Kasumi-1 (cell line): ENCODE measurements at regions not wholly inside any gene's neighbourhood (a gene's known extent, or its start where the extent isn't known, plus 50 kb on each side); places are given as distances from the start of the nearest gene placed in this dataset.
"Not testable (repeated sequence)": the region's sequence is repeated elsewhere in the genome, so short reads cannot be mapped to it uniquely, and the experiment has no call there.

Source experiments
- DNase-seq, 2 experiments: peaks; one replicate each; lab custom pipeline; 2025; lab: John Stamatoyannopoulos, UW

DNA sequence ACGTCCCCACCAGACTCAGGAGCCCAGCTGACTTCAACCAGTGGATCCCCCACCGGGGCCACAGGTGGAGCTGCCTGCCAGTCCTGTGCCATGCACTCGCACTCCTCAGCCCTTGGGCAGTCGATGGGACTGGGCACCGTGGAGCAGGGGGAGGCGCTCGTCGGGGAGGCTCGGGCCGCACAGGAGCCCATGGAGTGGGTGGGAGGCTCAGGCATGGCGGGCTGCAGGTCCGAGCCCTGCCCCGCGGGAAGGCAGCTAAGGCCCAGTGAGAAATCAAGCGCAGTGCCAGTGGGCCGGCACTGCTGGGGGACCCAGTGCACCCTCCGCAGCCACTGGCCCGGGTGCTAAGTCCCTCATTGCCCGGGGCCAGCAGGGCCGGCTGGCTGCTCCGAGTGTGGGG lies 52.3 kb upstream of the LRRC30 start:
- DNase-seq: not testable (repeated sequence)

GRCh38 chr18:7177116-7177744 lies 53.7 kb upstream of the LRRC30 start:
- peak; percentile 32 to 58 for DNase-seq

DNA sequence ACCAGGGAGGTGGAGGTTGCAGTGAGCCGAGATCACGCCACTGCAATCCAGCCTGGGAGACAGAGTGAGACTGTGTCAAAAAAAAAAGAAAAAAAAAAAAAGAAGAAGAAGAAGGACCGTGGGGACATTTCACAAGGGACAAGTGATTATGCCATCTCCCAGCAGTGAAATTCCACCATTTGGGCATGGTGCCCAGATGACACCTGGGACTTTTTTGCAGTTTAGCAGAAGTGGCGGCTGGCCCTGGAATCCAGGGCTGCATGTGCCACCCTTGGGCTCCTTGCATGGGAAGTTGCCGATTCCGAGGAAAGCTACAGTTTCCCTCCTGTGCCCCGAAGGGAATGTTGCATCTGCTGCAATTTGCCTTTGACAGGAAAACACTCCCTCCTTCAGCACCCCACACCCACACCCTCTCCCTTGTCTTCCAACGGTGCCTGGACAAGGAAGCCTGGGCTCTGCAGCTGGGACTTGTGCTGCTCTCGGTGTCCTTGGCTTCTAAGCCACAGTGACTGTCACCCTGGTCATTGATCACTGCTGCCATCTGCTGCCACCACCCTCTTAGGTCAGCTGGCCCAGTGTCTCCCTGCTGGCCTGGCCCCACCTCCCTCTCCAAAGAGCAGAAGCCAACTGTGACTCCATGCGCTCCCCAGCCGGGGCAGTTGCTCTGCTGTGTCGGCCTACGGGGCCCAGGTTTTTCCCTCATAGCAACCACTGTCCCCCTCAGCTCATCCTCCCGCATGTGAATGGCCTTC lies 56.4 kb upstream of the LRRC30 start:
- DNase-seq: no peak

GRCh38 chr18:7173216-7173615 lies 55.6 kb upstream of the LAMA1 start:
- no peak for DNase-seq

DNA sequence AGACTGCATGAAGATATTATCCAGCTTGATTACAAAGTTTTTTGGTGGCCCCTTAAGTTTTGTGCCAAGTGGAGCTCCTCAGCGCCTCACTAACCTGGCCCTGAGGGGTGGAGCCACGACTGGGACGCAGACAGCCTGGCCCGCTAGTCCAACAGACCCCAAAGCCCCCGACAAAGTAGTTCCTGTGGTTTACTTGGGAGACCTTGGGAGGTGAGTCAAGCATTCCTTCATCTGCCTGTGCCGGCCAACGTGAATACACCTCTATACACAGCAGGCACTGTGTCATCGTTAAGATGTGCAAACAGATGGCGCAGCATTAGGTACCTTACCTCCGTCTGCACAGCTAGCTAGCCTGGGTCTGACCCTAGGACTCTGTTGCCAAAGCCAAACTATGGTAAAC lies 55.0 kb upstream of the LAMA1 start:
- DNase-seq: no peak

GRCh38 chr18:7170292-7170691 lies 52.7 kb upstream of the LAMA1 start:
- DNase-seq: no peak

GRCh38 chr18:7169601-7170000 lies 52.0 kb upstream of the LAMA1 start:
- DNase-seq: no peak

DNA sequence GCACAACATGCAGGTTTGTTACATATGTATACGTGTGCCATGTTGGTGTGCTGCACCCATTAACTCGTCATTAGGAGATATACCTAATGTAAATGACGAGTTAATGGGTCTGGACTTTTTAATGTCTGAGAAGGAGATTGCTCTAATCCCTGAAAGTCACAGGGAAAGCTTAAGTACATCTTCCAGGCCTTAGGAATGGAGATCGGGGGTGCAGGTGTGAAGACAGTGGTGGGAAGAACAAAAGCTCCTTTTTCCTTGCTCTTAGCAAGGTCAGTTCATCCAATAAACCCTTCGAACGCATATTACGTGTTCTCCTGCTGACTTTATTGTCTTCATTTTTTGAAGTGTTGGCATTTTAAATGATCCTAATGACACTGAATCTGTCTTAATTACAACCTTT lies 50.8 kb upstream of the LAMA1 start:
- DNase-seq: no peak
